ENCODE measurements at regions not wholly inside any gene's neighbourhood (a gene's known extent, or its start where the extent isn't known, plus 50 kb on each side); places are given as distances from the start of the nearest gene placed in this dataset.

DNA sequence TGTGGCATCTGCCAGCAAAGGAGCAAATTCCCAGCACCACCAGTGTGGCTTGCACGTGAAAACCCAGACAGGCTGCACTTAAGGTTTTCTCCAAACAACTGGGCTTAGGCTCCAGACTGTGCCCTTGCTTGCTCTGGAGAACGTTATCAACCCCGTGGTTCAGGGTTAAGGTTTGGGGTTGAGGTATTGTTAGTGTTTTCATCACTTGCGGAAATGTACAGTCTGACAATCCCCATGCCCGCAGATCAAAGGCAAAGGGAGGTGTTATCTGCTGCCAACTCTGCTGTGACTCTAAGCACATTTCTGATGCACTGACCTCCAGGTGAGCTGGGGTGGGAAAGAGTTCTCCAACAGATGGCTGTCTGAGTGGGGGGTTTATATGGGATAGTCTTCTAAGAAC, 253.5 kb upstream of the NT5C1B start:
- 74 to 84% methylated on average over 5 of the region's 5 CpGs for WGBS, 2 experiments (ENCODE audit: low coverage in 1 of 2, low lambda C conversion rate in 2 of 2, missing lambda C conversion rate in 2 of 2)
- Histone ChIP-seq H3K36me3 (ENCODE audit: low read depth) (no peaks in the 10 kb centered on the region), H3K4me3 (no peak overlapping the region), H3K4me2 (ENCODE audit: unreplicated experiment) (no peak overlapping the region), H3K27me3 (replicated peaks; ENCODE audit: insufficient read depth) (no peaks in the 10 kb centered on the region), H3K9ac (no peak overlapping the region), H4K20me1 (ENCODE audit: insufficient read depth) (no peaks in the 10 kb centered on the region), H3K9me2 (ENCODE audit: insufficient read depth) (no peaks in the 10 kb centered on the region), H3K9me3 (ENCODE audit: low read depth) (no peaks in the 10 kb centered on the region), H3K4me1 (ENCODE audit: insufficient read depth) (no peaks in the 10 kb centered on the region), H3K27ac (no peak overlapping the region), H3F3A (ENCODE audit: insufficient read depth) (no peaks in the 10 kb centered on the region), H3K79me2 (ENCODE audit: insufficient read depth) (no peaks in the 10 kb centered on the region), H2AFZ (no peak overlapping the region)
- in situ Hi-C loops (cut with MboI): no loop called here
- no peak for DNase-seq
- TF ChIP-seq EZH2 (IDR thresholded peaks at IDR 0.05; ENCODE audit: insufficient read depth, poor library complexity, severe bottlenecking): no peak
- no peak for TF ChIP-seq EZH2phosphoT487 (IDR thresholded peaks at IDR 0.05; ENCODE audit: insufficient read depth, low read depth)

DNA sequence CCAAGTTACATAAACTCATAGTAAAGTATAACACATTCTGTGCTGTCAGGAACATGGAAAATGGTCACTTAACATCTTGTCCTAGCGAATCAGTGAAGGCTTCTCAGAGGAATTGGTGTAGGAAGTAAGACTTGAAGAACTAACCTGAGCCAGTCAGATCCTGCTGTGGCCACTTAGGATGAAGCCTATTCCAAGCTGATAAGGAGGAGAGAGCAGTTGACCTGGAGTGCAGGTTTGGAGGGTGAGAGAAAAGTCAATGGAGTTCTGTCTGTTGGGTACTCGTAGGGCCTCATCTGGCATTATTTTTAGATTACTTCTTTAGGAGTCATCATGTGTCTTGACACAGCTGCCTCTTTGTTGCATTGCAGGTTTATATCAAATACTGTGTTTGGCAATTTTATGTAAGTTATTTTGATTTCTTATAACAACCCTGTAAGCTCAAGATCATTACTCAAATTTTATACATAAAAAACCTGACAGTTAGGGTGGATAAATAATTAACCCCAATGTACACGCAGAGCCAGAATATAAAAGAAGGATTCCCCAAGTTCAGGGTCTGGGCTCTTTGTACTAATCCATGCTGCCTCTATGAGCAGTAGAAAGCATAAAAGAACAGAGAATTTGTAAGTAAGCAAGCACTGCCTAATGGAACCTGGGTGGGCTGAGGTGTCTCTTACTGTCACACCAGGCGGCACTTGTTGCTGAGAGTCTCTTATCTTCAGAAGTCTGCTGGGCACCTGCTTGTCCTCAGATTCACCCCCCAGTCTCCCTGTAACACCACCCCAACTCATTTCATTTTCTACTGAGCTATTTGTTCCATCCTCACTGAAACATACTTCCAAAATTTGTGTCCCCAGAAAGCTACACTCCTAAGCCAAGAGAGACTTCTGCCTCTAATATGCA, 252.1 kb upstream of the NT5C1B start:
- in situ Hi-C loops (cut with MboI): no loop called here
- H3K36me3 ChIP-seq (ENCODE audit: low read depth): no peaks in the 10 kb centered on the region
- no peak overlapping the region for H3K27ac ChIP-seq
- TF ChIP-seq EZH2phosphoT487 (IDR thresholded peaks at IDR 0.05; ENCODE audit: insufficient read depth, low read depth): no peak
- no peak for TF ChIP-seq EZH2 (IDR thresholded peaks at IDR 0.05; ENCODE audit: insufficient read depth, poor library complexity, severe bottlenecking)
- no peak overlapping the region for H3K9ac ChIP-seq
- 91 to 92% methylated on average over 4 of the region's 4 CpGs for WGBS, 2 experiments (ENCODE audit: low coverage in 1 of 2, low lambda C conversion rate in 2 of 2, missing lambda C conversion rate in 2 of 2)
- no peak for DNase-seq
- no peaks in the 10 kb centered on the region for H3K27me3 ChIP-seq (replicated peaks; ENCODE audit: insufficient read depth)
- H2AFZ ChIP-seq: no peak overlapping the region
- no peaks in the 10 kb centered on the region for H3K4me1 ChIP-seq (ENCODE audit: insufficient read depth)
- no peaks in the 10 kb centered on the region for H4K20me1 ChIP-seq (ENCODE audit: insufficient read depth)
- no peaks in the 10 kb centered on the region for H3K9me3 ChIP-seq (ENCODE audit: low read depth)
- no peak overlapping the region for H3K4me3 ChIP-seq
- no peaks in the 10 kb centered on the region for H3K79me2 ChIP-seq (ENCODE audit: insufficient read depth)
- H3K4me2 ChIP-seq (ENCODE audit: unreplicated experiment): no peak overlapping the region
- no peaks in the 10 kb centered on the region for H3F3A ChIP-seq (ENCODE audit: insufficient read depth)
- H3K9me2 ChIP-seq (ENCODE audit: insufficient read depth): no peaks in the 10 kb centered on the region

DNA sequence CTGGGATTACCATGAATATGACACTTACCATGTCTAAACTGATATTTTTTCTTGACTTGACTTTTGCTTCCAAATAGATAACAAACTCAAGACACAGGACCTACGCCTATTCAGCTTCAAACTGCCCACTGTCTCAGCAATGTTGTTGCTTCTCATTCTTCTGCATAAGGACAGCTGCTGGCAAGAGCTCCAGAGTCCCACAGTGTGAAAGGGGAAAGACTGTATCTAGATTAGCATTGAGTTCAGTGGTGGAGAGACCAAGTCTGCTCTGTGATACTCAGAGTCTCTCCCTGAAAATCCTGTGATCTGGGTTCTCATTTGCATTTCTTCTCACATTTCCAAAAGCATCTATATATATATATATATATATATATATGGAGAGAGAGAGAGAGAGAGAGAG, 247.9 kb upstream of the NT5C1B start:
- Histone ChIP-seq H4K20me1 (ENCODE audit: insufficient read depth) (no peaks in the 10 kb centered on the region), H3K4me1 (ENCODE audit: insufficient read depth) (peaks cover 25% of the 10 kb centered on the region), H3K36me3 (ENCODE audit: low read depth) (no peaks in the 10 kb centered on the region), H3K27me3 (replicated peaks; ENCODE audit: insufficient read depth) (no peaks in the 10 kb centered on the region), H3K9ac (no peak overlapping the region), H3K79me2 (ENCODE audit: insufficient read depth) (no peaks in the 10 kb centered on the region), H3F3A (ENCODE audit: insufficient read depth) (no peaks in the 10 kb centered on the region), H3K27ac (no peak overlapping the region), H3K9me2 (ENCODE audit: insufficient read depth) (no peaks in the 10 kb centered on the region), H3K9me3 (ENCODE audit: low read depth) (no peaks in the 10 kb centered on the region), H2AFZ (no peak overlapping the region), H3K4me3 (no peak overlapping the region), H3K4me2 (ENCODE audit: unreplicated experiment) (no peak overlapping the region)
- no peak for TF ChIP-seq EZH2 (IDR thresholded peaks at IDR 0.05; ENCODE audit: insufficient read depth, poor library complexity, severe bottlenecking)
- no peak for TF ChIP-seq EZH2phosphoT487 (IDR thresholded peaks at IDR 0.05; ENCODE audit: insufficient read depth, low read depth)
- no peak for DNase-seq
- in situ Hi-C loops (cut with MboI): no loop called here
- WGBS, 2 experiments (ENCODE audit: low coverage in 1 of 2, low lambda C conversion rate in 2 of 2, missing lambda C conversion rate in 2 of 2): 93 to 95% methylated on average over 1 of the region's 1 CpG

DNA sequence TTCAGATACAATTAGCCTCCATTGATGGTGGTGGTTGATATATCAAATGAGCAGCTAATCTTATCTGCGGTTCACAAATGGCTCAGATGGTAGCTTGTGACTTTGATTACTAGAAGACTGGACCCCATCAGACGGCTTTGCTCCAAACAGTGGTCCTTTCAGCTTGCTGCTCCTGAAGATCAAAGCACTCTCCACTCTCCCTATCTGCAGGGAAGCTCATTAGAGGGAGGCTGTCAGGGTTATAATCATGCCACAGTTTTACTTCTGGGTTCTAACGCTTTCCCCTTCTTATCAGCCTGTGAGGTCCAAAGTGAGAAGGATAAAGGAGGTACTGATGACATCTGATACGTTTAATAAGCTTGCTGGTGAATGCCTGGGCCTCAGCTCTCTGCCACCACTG, 247.1 kb upstream of the NT5C1B start:
- Histone ChIP-seq H3F3A (ENCODE audit: insufficient read depth) (peaks cover 1% of the 10 kb centered on the region), H3K9me3 (ENCODE audit: low read depth) (no peaks in the 10 kb centered on the region), H3K36me3 (ENCODE audit: low read depth) (no peaks in the 10 kb centered on the region), H3K4me1 (ENCODE audit: insufficient read depth) (peaks cover 31% of the 10 kb centered on the region), H3K27ac (no peak overlapping the region), H4K20me1 (ENCODE audit: insufficient read depth) (no peaks in the 10 kb centered on the region), H3K9me2 (ENCODE audit: insufficient read depth) (no peaks in the 10 kb centered on the region), H2AFZ (no peak overlapping the region), H3K79me2 (ENCODE audit: insufficient read depth) (no peaks in the 10 kb centered on the region), H3K27me3 (replicated peaks; ENCODE audit: insufficient read depth) (no peaks in the 10 kb centered on the region), H3K4me2 (ENCODE audit: unreplicated experiment) (no peak overlapping the region), H3K4me3 (no peak overlapping the region), H3K9ac (no peak overlapping the region)
- in situ Hi-C loops (cut with MboI): no loop called here
- TF ChIP-seq EZH2 (IDR thresholded peaks at IDR 0.05; ENCODE audit: insufficient read depth, poor library complexity, severe bottlenecking): no peak
- DNase-seq: no peak
- 98 to 99% methylated on average over 4 of the region's 4 CpGs for WGBS, 2 experiments (ENCODE audit: low coverage in 1 of 2, low lambda C conversion rate in 2 of 2, missing lambda C conversion rate in 2 of 2)
